NB4 (cell line): ENCODE measurements at regions not wholly inside any gene's neighbourhood (a gene's known extent, or its start where the extent isn't known, plus 50 kb on each side); places are given as distances from the start of the nearest gene placed in this dataset.

ENCODE experiments used
- CTCF ChIP-seq: IDR thresholded peaks from one replicate; pipeline ENCODE4 v1.5.1; 2012; ENCODE audit warnings: low read depth, low read length
- MAX ChIP-seq: IDR thresholded peaks from 2 replicates; pipeline ENCODE4 v1.6.1; 2011; ENCODE audit warnings: low read depth, low read length

DNA sequence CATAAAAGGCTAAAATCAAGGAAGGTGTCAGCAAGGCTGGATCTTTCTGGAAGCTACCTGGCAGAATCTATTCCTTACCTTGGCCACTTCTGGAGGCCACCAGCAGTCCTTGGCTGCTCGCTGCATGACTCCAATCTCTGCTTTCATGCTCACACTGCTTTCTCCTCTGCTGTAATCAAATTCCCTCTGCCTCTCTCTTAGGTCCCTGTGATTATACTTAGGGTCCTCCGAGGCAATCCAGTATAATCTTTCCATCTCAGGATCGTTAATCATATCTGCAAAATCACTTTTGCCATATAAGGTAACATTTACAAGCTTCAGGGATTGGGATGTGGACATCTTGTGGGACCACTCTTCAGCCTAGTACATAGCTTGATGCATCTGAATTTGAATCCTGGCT lies 110.7 kb upstream of the IVNS1ABP start:
- TF ChIP-seq CTCF (no peak), MAX (no peak)
